GM21447 (cell line): ENCODE measurements at regions not wholly inside any gene's neighbourhood (a gene's known extent, or its start where the extent isn't known, plus 50 kb on each side); places are given as distances from the start of the nearest gene placed in this dataset.
"Not testable (repeated sequence)": the region's sequence is repeated elsewhere in the genome, so short reads cannot be mapped to it uniquely, and the experiment has no call there.

Experiments
- ATAC-seq: cut with Tn5 transposase; IDR thresholded peaks from one replicate; pipeline ENCODE4 v1.9.1; 2021; ENCODE audit not compliant: unreplicated experiment

DNA sequence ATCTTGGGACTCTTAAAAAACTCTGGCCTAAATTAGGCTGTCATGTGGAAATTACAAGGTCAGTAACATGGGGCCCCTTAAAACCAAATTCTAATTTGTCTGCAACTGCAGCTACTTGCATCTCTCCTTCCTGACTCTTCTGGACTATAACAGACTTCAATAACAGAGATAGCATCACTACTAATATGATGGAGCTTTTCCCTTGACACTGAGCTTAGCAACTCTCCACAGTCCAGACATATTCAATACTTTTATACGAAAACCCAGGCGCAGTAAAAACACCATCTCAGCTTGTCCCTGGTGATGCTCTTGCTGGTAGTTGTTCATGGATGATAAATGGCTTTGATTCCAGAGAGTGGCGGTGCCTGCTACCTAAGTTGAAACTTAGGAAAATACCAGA, 850.4 kb downstream of the STIM2 start:
- ATAC-seq: no peak

DNA sequence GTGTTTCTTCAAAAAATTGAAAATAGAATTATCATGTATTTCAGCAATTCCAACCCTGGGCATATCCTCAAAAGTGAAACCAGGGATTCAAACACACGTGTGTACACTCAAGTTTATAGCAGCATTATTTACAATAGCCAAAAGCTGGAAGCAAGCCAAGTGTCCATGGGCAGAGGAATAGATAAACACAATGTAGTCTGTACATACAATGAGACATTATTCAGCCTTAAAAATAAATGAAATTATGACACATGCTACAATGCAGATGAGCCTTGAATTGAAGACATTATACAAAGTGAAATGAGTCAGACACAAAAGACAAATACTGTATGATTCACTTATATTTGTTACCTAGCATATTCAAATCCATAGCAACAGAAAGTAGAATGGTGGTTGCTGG, 853.4 kb downstream of the STIM2 start:
- ATAC-seq: no peak

GRCh38 chr4:27716693-27717430, 856.2 kb downstream of the STIM2 start:
- no peak for ATAC-seq

GRCh38 chr4:27717431-27717755, 856.8 kb downstream of the STIM2 start:
- no peak for ATAC-seq

DNA sequence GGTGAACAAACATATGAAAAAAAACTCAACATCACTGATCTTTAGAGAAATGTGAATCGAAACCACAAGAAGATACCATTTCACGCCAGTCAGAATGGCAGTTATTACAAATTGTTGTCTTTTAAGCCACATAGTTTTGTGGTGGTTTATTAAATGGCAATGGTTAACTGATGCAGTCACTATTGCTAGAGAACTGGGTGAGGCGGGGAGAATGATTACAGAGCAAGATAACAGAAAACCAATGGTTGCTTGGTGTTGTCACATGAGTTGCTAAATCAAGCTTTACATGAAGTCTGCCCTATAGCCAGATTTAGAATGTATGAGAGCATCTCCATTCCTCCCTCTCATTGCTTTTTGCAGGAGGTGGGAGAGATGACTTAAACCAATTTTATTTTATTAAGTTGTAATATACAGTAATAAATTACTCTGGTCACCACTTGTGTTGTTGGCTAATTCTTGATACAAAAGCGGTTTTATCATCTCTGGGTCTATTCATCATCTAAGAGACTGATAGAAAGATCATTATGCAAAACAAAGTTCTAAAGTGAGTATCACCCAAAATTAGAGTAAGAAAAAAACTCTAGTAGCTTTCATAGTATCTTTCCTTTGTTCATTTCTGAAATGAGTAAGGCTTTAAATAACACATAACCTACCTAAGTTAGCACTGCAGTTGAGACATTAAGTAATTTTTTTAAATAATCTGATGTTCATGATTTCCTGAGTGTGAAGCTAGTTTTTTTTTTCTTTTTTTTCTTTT, 859.5 kb downstream of the STIM2 start:
- no peak for ATAC-seq

DNA sequence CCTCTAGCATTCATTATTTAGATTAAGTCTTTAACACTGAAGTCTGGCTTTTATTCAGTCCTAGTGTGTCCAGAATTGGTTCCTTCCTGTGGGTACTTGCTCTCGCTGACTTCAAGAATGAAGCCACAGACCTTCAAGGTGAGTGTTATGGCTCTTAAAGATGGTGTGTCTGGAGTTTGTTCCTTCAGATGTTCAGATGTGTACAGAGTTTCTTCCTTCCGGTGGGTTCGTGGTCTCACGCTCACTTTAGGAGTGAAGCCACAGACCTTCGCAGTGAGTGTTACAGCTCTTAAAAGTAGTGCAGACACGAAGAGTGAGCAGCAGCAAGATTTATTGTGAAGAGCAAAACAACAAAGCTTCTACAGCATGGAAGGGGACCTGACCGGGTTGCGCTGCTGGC, 860.6 kb downstream of the STIM2 start:
- no peak for ATAC-seq

GRCh38 chr4:27728892-27729291, 868.3 kb downstream of the STIM2 start:
- no peak for ATAC-seq

GRCh38 chr4:27742816-27743215, 882.2 kb downstream of the STIM2 start:
- no peak for ATAC-seq

DNA sequence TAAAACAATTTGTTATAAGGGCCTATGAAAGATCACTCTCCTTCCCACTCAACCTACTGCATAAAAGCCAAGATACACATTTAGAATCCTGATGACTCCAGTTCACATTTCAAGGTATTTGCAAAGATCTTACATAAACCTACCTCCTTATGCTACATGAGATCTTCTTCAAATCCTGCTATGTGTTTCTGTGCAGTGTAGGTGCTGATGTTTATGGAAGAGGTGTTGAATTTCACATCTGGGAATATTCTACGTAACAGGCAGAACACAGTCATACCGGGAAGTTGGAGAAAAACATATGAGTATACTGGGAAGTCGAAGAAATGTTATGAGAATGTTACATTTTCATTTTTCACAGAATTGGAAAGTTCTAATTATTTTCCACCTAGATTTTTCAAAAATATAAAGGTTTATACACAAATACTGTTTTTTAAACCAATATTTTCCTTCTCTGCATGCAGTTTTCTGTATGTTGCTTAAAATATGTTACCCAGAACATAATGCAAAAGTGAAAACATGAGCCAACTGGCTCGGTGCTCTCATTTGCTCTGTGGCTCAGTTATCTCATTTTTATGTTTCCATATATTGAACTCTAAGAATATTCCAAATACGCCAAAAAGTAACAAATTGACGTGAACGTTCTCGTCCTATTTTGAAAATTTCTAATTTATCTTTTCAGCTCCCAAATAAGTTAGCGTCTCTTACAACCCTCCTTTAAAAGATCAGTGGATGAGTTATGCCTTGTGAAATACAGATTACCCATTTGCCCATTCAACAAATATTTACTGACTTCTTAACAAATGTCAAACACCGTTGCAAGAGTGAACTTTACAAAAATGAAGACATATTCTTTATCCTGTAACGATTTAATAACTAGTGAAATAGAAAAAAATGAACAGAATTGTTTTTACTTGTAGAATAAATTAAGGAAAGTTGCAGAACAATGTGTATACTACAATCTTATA, 899.3 kb downstream of the STIM2 start:
- ATAC-seq: no peak

DNA sequence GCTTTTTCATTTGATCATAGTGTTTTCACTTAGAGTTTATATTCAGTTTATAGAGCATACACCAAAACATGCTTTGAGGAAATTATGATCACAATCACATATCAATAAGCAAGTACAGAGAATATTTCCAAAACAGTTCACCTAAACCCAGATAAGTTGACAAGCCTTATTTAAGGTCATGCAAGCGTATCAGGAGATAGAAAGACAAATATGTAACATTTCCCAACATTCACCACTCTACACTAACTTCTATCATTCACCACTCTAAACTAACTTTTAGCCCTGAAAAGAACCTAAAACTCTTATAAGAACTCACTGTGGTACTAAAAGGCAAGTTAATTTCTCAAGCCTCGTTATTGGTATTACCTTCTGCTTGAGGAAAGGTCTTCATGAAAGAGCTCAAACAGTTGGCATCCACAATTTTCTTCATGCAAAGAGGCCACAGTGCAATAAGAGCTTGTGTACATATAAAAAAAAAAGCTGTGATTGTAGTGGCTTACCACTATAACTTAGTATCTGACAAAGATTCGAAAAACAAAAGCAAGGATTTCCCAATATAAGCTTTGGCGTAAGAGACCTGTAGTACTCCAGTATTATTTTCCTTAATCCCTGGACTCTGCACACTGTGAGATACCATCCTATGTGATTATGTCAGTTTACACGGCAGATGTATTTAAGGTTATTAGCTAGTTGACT, 903.3 kb downstream of the STIM2 start:
- no peak for ATAC-seq

GRCh38 chr4:27764526-27764837, 903.8 kb downstream of the STIM2 start:
- no peak for ATAC-seq

GRCh38 chr4:27770895-27771294, 910.3 kb downstream of the STIM2 start:
- no peak for ATAC-seq

DNA sequence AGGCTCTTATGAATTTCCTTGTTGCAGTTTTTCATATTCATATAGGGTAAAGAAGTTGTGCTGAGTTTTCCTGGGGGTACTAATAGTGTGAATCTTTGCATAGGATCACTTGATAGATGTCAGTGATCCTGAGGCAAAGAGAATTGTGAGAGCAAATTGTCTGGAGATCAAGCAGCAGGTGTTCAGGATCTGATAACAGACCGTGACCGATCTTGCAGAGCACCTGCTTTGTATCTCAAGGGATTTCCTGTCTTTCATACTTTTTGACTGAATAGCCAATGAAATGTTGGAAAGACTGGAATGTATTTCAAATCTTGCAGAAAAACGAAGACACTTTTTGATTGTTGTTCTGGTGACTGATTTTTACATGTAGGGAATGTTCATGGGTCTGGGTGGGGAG, 914.5 kb downstream of the STIM2 start:
- ATAC-seq: no peak

DNA sequence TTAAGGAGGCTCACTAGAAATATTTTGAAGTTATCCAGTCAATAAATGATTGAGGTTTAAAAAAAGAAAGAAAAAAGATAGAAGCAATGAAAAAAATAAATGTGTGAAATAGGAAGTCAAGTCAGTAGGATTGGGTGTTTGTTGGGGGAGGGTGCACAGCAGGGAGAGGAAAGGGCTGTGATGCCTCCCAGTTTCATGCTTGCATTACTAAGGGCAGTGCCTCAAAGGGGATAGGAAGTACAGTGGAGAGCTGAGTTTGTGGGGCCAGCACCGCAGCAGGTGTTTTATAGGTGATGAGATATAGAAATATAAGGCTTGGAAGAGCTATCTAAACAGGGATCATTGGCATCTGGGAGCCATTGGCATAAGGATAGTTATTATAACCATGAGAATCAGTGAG, 919.2 kb downstream of the STIM2 start:
- ATAC-seq: no peak

DNA sequence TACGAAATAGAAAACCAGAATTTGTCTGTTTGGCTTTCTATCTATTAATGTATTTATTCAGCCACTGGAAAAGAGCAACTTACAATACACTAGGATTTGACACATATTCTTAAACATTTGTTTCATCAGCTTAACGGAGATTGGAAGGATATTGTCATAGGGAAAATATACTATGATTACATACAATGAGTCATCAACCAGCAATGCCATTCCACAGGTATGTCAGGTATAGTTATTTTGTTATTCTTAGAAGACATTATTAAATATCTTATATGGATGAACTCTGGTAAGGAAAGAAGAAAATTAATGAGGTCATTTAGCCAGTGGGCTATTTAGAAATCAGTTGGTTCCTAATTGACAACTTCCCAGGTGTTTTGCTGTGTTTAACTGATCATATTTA, 926.6 kb downstream of the STIM2 start:
- no peak for ATAC-seq

DNA sequence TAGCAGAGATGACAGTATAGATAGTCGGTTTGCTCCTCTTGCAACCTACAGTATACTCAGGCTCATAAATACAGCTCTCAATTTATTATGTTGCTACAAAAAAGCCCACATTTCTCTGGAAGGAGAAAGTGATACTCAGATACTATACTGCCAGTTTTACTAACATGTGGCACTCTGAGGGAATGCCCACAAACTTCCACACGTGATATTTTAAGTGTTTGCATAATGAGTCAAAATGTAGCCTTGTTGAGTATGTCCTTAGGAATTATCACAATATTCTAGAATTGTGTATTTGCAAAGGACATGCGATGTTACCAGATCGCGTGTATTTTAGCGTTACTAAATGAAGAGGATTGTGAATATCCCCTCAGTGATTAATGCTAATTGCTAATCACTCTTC, 929.1 kb downstream of the STIM2 start:
- no peak for ATAC-seq

GRCh38 chr4:27790911-27791310, 930.3 kb downstream of the STIM2 start:
- no peak for ATAC-seq

DNA sequence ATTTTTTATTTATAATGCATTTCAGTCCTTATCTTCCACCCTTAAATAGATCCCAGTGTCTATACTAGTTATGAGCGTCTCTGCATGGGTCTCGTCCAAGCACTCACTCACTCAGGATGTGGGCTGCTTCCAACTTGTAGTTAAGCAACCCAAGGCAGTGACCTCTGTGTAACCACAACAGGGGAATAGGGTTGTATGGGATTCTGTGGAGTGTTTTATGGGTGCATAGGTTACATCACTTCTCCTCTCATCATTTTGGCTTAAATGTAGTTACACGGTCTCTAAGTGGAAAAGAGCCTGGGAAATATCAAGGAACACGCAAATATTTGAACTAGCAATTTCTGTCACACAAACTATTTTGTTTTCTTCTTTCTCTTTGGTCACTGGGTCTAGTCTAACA, 931.0 kb downstream of the STIM2 start:
- no peak for ATAC-seq

- ATAC-seq: no peak
Observed at GRCh38 chr4:27807207-27807606, 946.6 kb downstream of the STIM2 start.

DNA sequence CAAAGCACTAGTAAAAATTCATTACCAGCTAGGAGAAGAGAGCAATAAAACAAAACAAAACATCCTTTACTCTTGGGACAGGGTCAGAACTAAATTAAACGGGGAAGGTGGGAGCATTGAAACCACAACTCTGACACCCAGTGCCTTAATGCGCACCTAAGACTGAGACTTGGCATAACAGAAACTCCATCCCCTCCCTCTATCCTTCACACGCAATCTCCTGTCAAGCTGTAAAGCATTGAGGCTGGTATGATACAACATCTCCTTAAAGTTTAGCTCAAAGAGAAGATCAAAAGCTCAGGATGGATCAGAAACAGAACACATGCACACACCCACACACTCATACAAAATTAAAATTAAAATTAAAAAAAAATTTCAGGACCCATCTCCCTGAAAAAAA, 951.3 kb downstream of the STIM2 start:
- ATAC-seq: no peak

DNA sequence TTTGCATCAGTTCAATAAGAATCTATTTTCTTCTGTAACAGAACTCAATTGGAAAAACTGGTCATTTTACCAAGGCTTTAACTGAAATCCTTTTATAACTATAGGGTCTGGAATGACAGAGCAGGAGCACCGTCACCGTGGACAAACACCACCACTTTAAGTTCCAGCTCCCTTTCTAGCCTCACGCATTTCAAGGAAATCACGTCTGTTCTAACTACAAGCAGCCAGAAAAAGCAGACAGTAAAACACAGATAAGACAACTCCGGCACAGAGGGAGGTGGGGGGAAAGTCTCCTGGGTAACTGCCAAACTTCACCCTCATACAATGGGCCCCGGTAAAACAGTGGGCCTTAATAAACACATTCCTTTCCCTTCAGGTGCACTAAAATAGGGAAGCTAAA, 952.6 kb downstream of the STIM2 start:
- not testable (repeated sequence) for ATAC-seq
